ENCODE measurements at regions not wholly inside any gene's neighbourhood (a gene's known extent, or its start where the extent isn't known, plus 50 kb on each side); places are given as distances from the start of the nearest gene placed in this dataset.

DNA sequence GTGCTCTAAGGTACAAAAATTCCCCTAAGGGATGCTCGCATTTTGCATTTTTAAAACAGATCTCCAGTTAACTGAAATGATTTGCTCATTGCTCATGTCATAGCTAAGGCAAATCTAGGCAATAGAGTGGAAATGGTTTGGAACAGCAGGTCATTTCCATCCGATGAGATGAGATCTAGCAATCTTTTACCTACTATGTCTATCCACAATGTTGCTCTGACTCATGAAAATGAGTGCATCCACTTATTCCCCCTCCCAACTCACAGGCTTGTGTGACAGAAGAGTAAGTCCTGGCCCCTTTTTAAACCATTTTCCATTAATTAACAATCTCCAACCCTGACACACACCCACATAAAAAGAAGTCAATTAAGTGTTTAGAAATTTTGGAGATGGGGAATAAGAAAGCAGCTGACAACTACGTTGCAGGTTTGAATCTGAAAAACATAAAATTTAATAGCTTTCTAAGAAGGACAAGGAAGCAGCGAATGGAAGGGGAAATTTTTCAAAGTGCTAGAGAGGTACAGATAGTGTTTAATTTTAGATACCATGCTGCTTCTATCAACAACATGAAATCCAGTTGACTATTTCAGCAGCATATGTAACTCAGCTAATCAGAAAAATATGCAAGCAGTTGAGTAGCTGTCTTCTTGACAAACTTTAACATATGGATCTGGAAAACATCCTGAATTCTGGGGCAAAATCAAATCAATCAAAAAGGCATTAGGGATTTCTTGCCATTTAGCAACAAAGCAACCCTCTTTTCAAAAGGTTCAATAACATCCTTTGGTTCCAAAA lies 112.0 kb downstream of the TMCO5A start:
- DNase-seq: no peak

DNA sequence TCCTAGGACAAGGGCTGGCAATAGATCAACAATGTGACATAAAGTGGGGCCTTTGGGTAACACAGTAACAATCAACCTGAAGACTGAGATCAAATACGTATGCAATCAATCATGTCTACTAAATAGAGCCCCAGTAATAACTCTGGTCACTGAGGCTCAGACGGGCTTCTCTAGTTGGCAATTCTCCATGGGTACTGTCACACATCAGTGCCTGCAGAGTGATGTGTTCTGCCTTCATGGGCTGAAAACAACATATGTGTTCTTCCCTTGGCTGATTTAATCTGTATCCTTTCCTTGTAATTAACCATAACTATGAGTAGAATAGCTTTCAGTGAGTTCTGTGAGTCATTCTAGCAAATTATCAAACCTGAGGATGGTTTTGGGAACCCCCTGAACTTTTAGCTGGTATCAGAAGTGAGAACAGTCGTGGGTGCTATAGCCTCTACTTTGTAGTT lies 113.6 kb downstream of the TMCO5A start:
- no peak for DNase-seq

GRCh38 chr15:38049891-38050290 lies 115.5 kb downstream of the TMCO5A start:
- DNase-seq: no peak

- DNase-seq: no peak
Measured at GRCh38 chr15:38050529-38051448, 116.3 kb downstream of the TMCO5A start.

GRCh38 chr15:38053205-38053604 lies 118.8 kb downstream of the TMCO5A start:
- no peak for DNase-seq

GRCh38 chr15:38053776-38054175 lies 119.3 kb downstream of the TMCO5A start:
- no peak for DNase-seq

GRCh38 chr15:38054488-38054887 lies 120.0 kb downstream of the TMCO5A start:
- DNase-seq: no peak

DNA sequence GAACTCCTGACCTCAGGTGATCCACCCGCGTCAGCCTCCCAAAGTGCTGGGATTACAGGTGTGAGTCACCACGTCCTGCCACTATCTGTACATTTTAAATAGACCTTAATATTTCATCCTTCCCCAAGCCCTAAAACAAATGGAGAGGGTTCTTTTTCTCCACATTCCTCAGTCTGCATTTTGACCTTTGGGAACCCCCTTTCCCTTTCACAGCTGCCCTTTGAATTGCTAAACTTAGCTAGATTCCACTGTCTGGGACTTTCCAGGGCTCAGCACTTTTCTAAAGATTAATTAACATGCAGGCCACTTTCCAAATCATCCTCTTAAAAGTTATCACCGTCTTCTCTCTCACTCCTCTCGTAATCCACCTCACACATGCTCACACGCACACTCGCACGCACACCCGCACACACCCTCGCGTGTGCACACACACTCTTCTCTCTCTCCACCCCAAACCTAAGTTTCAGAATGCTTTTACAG lies 124.2 kb downstream of the TMCO5A start:
- DNase-seq: no peak

GRCh38 chr15:38059665-38060064 lies 125.2 kb downstream of the TMCO5A start:
- DNase-seq: no peak

GRCh38 chr15:38061856-38062649 lies 127.6 kb downstream of the TMCO5A start:
- DNase-seq: no peak

GRCh38 chr15:38062696-38063095 lies 128.3 kb downstream of the TMCO5A start:
- DNase-seq: no peak

GRCh38 chr15:38065721-38066345 lies 131.4 kb downstream of the TMCO5A start:
- no peak for DNase-seq

- no peak for DNase-seq
Measured at GRCh38 chr15:38066612-38067011, 132.2 kb downstream of the TMCO5A start.

- DNase-seq: peak; percentile 34 to 74
Measured at GRCh38 chr15:38068626-38069391, 134.4 kb downstream of the TMCO5A start.

DNA sequence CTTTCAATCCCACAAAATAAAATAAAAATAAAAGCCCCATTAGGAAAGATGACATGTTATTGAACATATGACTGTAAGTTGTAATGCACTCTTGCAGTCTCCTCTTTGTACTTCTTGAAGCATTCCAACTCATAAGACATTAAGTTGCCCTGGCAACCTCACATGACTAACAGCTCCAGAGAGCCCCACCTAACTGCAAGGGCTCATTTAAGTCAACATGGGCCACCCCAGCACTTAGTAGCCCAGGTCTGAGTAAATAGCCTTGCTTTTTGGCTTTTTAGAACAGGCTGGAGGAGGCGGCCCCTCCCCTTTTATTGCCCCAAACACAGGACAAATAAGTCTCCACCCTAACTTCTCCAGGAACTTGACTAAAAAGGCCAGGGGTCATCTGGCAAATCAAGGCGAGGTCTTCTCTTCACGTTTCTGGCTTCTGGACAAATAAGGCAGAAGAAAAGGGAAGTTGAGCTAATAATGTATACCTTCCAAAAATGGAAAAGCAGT lies 135.1 kb downstream of the TMCO5A start:
- DNase-seq: peak; percentile 15 to 19

DNA sequence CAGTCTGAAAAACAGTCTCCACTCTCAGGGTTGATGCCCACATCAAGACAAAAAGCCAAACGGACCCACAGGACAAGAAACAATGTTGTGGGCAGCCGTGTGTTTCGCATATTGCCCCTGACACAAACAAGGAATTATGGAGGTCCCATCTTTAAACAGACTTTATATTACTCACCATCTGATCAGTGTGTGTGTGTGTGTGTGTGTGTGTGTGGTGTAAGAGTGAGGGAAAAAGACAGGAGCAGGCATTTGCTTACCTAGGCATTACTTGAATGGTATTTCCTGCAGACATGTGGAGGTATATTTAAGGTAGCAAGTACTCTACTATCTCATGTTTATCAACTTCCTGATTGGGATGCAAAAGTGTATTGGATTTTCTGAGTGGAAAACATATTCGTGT lies 136.3 kb downstream of the TMCO5A start:
- DNase-seq: no peak

DNA sequence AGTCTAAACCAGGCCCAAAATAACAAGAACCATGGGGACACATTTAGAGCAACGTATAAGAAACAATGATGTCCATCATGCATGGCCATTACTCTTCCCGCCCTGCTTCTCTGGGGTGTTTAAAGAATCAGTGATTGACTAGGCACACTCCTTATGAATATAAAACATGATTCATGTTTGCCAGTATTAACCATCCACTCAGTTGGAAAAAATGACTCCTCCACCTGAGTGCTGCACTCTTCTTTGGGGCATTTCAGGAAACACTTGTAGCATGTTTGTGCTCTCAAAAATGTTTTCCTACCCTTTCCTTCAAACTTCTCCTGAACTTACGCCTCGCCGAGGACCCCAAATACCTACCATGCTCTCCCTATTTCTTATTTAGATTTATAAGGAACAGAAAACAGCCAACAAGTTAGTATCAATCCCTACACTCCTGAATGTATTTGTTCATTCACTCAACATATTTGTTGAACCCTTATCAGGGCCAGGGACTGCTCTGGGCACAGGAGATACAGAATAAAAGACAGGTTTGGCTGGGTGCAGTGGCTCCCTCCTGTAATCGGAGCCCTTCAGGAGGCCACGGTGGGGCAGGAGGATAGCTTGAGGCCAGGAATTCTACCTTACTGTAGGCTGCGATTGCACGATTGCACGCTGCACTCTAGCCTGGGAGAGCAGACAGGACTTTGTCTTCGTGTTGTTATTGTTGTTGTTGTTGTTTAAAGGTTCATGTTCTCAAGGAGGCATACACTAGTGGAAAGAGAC lies 137.0 kb downstream of the TMCO5A start:
- no peak for DNase-seq

DNA sequence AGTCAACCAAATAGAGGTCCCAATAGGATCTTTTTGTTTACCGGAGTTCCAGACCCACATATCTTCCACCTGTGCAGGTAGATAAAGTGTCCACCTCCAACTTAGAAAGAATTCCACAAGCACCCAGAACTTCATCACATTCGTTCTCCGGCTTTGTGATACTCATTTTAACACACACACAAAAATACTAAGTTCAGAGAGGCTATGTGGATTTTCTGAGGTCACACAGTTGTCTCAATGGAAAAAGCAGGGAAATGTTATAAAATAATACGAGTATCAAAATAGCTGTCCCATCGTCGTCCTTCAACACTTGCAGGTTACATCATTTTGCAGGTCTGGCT lies 137.5 kb downstream of the TMCO5A start:
- DNase-seq: no peak

DNA sequence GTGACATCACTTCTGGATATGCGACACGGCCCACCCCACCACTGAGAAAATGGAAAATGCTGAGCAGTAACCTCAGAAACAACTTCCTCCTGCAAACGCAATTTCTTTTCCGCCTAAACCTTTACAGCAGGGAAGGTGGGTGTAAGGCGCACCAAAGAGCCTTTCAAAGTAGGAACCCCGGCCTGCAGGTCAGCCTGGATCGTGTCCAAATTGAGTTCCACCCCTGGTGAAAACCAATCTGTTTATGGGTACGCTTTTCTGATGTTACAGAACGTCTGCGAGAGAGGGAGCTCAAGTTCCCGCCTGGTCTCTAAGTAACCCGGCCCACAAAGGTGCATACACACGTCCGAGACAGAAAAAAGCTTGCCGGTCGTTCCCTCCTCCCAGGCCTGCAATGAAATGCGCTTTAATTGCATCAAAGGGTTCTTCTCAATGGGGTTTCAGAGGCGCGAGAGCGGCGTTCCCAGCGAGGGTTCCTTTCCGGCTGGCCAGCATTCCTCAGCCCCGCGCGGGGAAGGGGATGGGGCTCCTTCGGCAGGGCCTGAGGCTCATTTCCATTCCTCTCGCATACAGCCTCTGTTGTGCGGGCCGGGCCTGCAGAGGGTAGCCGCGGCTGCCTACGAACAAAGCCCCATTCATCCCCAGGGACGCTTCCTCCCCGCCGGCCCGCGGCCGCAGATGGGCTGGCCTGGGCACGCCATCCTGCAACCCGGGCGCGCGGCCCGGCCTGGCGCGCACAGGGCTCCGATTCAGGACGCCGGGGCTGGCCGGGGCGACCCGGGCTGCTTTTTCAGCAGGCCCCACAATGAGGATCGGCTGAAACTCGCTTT lies 138.1 kb downstream of the TMCO5A start:
- DNase-seq: peak; percentile 29 to 46
